Breast epithelium (tissue), 3 donors: ENCODE measurements at regions not wholly inside any gene's neighbourhood (a gene's known extent, or its start where the extent isn't known, plus 50 kb on each side); places are given as distances from the start of the nearest gene placed in this dataset.

Experiments
- CTCF ChIP-seq, 3 donors: fragments of 450-650 bp; IDR thresholded peaks; one replicate each; pipeline ENCODE4 v1.5.1; 2016 to 2017; ENCODE audit warnings: antibody characterized with exemption in 3 of 3, mild to moderate bottlenecking in 3 of 3, moderate library complexity in 3 of 3
- POLR2A ChIP-seq: fragments of 450-650 bp; IDR thresholded peaks from one replicate; pipeline ENCODE4 v1.6.1; 2016; ENCODE audit warnings: antibody characterized with exemption, mild to moderate bottlenecking, moderate library complexity

DNA sequence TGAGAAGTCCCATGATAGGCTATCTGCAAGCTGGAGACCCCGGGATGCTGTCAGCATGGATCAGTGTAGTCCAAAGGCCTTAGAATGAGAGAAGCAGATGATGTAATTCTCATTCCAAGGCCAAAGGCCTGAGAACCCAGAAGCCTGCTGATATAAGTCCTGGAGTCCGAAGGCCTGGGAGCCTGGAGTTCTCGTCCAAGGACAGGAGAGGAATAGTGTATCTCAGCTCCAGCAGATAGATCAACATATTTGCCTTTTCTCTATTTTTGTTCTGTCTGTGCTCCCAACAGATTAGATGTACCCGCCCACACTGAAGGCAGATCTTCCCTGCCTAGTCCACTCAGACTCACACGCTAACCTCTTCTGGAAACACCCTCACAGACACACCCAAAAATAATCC is 454.9 kb upstream of the CHAC2 start:
- no peak for TF ChIP-seq CTCF (IDR thresholded peaks at IDR 0.05)
- TF ChIP-seq POLR2A, result no peak
